ENCODE measurements at regions not wholly inside any gene's neighbourhood (a gene's known extent, or its start where the extent isn't known, plus 50 kb on each side); places are given as distances from the start of the nearest gene placed in this dataset.

GRCh38 chr1:55396381-55396891 lies 181.3 kb upstream of the USP24 start:
- H2BK120ac ChIP-seq (ENCODE audit: low read depth, low read length, poor library complexity, severe bottlenecking) = no peak overlapping the region
- no peak overlapping the region for H3K27ac ChIP-seq (ENCODE audit: insufficient read length, low read depth, low read length)
- no peaks in the 10 kb centered on the region for H3K27me3 ChIP-seq (ENCODE audit: insufficient read depth, low read length)
- no peak overlapping the region for H4K91ac ChIP-seq (ENCODE audit: insufficient read length, low read depth, low read length)
- H3K4me2 ChIP-seq (ENCODE audit: insufficient read depth, insufficient read length, low read length) = no peak overlapping the region
- no peak overlapping the region for H3K14ac ChIP-seq (ENCODE audit: insufficient read depth, low read length)
- no peak for TF ChIP-seq CTCF (conservative IDR thresholded peaks at IDR 0.05)
- no peak overlapping the region for H3K4ac ChIP-seq (ENCODE audit: low read depth, low read length)
- no peaks in the 10 kb centered on the region for H3K9me3 ChIP-seq (ENCODE audit: control insufficient read depth, low read depth, low read length)
- H3K23ac ChIP-seq (ENCODE audit: insufficient read length, low read depth, low read length) = no peak overlapping the region
- WGBS (ENCODE audit: extremely low coverage, insufficient read length, low lambda C conversion rate) = no CpG with 5 or more reads among the region's 5 CpGs
- H3K56ac ChIP-seq (ENCODE audit: insufficient read length, low read depth, low read length) = no peak overlapping the region
- Mint-ChIP-seq H3K27me3 (ENCODE audit: low read depth) (peaks cover 2% of the 10 kb centered on the region; the same call in 1 of the 2 replicates), H3K27ac (no peak overlapping the region), H3K4me3 (no peak overlapping the region), H3K9me3 (peaks cover 0 to 2% of the 10 kb centered on the region in 2 experiments; a peak in 2 of 5 replicates), H3K4me1 (no peaks in the 10 kb centered on the region), H3K36me3 (ENCODE audit: insufficient read depth in 1 of 3, low read depth in 3 of 3) (no peaks in the 10 kb centered on the region)
- H3K9ac ChIP-seq (ENCODE audit: extremely low read depth, insufficient read length, low read length) = no peak overlapping the region
- no peaks in the 10 kb centered on the region for H3K79me2 ChIP-seq (ENCODE audit: insufficient read depth, low read length)
- no peaks in the 10 kb centered on the region for H3K79me1 ChIP-seq (ENCODE audit: insufficient read depth, low read depth, low read length, poor library complexity, severe bottlenecking)
- no peaks in the 10 kb centered on the region for H3K23me2 ChIP-seq (ENCODE audit: insufficient read length, low read depth, low read length, poor library complexity, severe bottlenecking)
- no peak overlapping the region for H2BK5ac ChIP-seq (ENCODE audit: insufficient read length, low read length)
- no peak overlapping the region for H4K5ac ChIP-seq (ENCODE audit: insufficient read length, low read depth, low read length)
- no peak overlapping the region for H3T11ph ChIP-seq (ENCODE audit: low read length)
- H2BK12ac ChIP-seq (ENCODE audit: insufficient read length, low read depth, low read length) = no peak overlapping the region
- no peaks in the 10 kb centered on the region for H3K4me1 ChIP-seq (ENCODE audit: insufficient read depth, low read length)
- no peak for DNase-seq
- H4K20me1 ChIP-seq (ENCODE audit: control insufficient read depth, insufficient read depth, insufficient read length) = no peaks in the 10 kb centered on the region
- H3K18ac ChIP-seq (ENCODE audit: insufficient read length, low read depth, low read length) = no peak overlapping the region
- H4K8ac ChIP-seq (replicated peaks; ENCODE audit: insufficient read length, low read depth, low read length) = no peak overlapping the region
- no peak overlapping the region for H2BK20ac ChIP-seq (ENCODE audit: low read depth, low read length, poor library complexity, severe bottlenecking)
- H2AFZ ChIP-seq (ENCODE audit: low read length) = no peak overlapping the region
- no peak overlapping the region for H2AK5ac ChIP-seq (ENCODE audit: insufficient read length, low read length)
- no peak overlapping the region for H2BK15ac ChIP-seq (ENCODE audit: low read depth, low read length)

All from H9 (cell line).